ENCODE measurements at regions not wholly inside any gene's neighbourhood (a gene's known extent, or its start where the extent isn't known, plus 50 kb on each side); places are given as distances from the start of the nearest gene placed in this dataset.

GRCh38 chr3:98990657-98991056 is 89.2 kb upstream of the DCBLD2 start:
- no peak for TF ChIP-seq EZH2 (IDR thresholded peaks at IDR 0.05; ENCODE audit: insufficient read depth, low read length)
- TF ChIP-seq, protein P1, sequence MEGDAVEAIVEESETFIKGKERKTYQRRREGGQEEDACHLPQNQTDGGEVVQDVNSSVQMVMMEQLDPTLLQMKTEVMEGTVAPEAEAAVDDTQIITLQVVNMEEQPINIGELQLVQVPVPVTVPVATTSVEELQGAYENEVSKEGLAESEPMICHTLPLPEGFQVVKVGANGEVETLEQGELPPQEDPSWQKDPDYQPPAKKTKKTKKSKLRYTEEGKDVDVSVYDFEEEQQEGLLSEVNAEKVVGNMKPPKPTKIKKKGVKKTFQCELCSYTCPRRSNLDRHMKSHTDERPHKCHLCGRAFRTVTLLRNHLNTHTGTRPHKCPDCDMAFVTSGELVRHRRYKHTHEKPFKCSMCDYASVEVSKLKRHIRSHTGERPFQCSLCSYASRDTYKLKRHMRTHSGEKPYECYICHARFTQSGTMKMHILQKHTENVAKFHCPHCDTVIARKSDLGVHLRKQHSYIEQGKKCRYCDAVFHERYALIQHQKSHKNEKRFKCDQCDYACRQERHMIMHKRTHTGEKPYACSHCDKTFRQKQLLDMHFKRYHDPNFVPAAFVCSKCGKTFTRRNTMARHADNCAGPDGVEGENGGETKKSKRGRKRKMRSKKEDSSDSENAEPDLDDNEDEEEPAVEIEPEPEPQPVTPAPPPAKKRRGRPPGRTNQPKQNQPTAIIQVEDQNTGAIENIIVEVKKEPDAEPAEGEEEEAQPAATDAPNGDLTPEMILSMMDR (IDR thresholded peaks at IDR 0.05; ENCODE audit: insufficient read depth, low read depth, low read length) = no peak
- H3K4me3 ChIP-seq (ENCODE audit: insufficient read depth, low read depth, low read length) = no peak overlapping the region
- peaks cover 10% of the 10 kb centered on the region for H3K4me1 ChIP-seq (ENCODE audit: insufficient read depth, low read length)
- H3K9ac ChIP-seq (ENCODE audit: low read length) = no peak overlapping the region
- H3K27me3 ChIP-seq (ENCODE audit: insufficient read depth, low read length) = no peaks in the 10 kb centered on the region
- no peaks in the 10 kb centered on the region for H3K36me3 ChIP-seq (ENCODE audit: insufficient read depth, low read length)
- no peak overlapping the region for H3K27ac Mint-ChIP-seq (ENCODE audit: unreplicated experiment)
- H3K4me2 ChIP-seq (ENCODE audit: low read length) = no peak overlapping the region
- H3K4me1 Mint-ChIP-seq (ENCODE audit: low read depth, unreplicated experiment) = peaks cover 10% of the 10 kb centered on the region
- no peaks in the 10 kb centered on the region for H3K36me3 Mint-ChIP-seq (ENCODE audit: low read depth, unreplicated experiment)
- peaks cover 39% of the 10 kb centered on the region for H3K79me2 ChIP-seq (ENCODE audit: insufficient read depth, low read length)
- H3K27me3 Mint-ChIP-seq (ENCODE audit: low read depth, unreplicated experiment) = no peaks in the 10 kb centered on the region
- H4K20me1 ChIP-seq (ENCODE audit: insufficient read depth, low read length) = no peaks in the 10 kb centered on the region
- H3K9me3 ChIP-seq (ENCODE audit: insufficient read depth, low read depth, low read length) = no peaks in the 10 kb centered on the region
- DNase-seq (ENCODE audit: low read depth) (no peak), FAIRE-seq (no peak)
- no peak overlapping the region for H3K4me3 Mint-ChIP-seq (ENCODE audit: unreplicated experiment)
- no peak overlapping the region for H2AFZ ChIP-seq (ENCODE audit: low read depth, low read length)
- H3K27ac ChIP-seq (ENCODE audit: low read depth, low read length) = no peak overlapping the region
- H3K9me3 Mint-ChIP-seq (ENCODE audit: unreplicated experiment) = no peaks in the 10 kb centered on the region

- Histone ChIP-seq H3K4me1 (ENCODE audit: insufficient read depth, low read length) (peaks cover 42% of the 10 kb centered on the region), H3K4me3 (ENCODE audit: insufficient read depth, low read depth, low read length) (no peak overlapping the region), H3K27ac (ENCODE audit: low read depth, low read length) (peak overlapping the region; percentile 84), H3K9me3 (ENCODE audit: insufficient read depth, low read depth, low read length) (no peaks in the 10 kb centered on the region), H2AFZ (ENCODE audit: low read depth, low read length) (no peak overlapping the region), H3K4me2 (ENCODE audit: low read length) (peak overlapping the region; percentile 80), H3K9ac (ENCODE audit: low read length) (peak overlapping the region; percentile 73), H4K20me1 (ENCODE audit: insufficient read depth, low read length) (no peaks in the 10 kb centered on the region), H3K36me3 (ENCODE audit: insufficient read depth, low read length) (no peaks in the 10 kb centered on the region), H3K27me3 (ENCODE audit: insufficient read depth, low read length) (no peaks in the 10 kb centered on the region), H3K79me2 (ENCODE audit: insufficient read depth, low read length) (peaks cover 53% of the 10 kb centered on the region)
- Mint-ChIP-seq H3K27me3 (ENCODE audit: low read depth, unreplicated experiment) (no peaks in the 10 kb centered on the region), H3K4me3 (ENCODE audit: unreplicated experiment) (peak overlapping the region; percentile 73), H3K27ac (ENCODE audit: unreplicated experiment) (peak overlapping the region; percentile 91), H3K36me3 (ENCODE audit: low read depth, unreplicated experiment) (no peaks in the 10 kb centered on the region), H3K4me1 (ENCODE audit: low read depth, unreplicated experiment) (peaks cover 32% of the 10 kb centered on the region), H3K9me3 (ENCODE audit: unreplicated experiment) (no peaks in the 10 kb centered on the region)
- FAIRE-seq = peak; percentile 95
- DNase-seq (ENCODE audit: low read depth) = peak; percentile 90
- TF ChIP-seq, protein P1 (IDR thresholded peaks at IDR 0.05; ENCODE audit: insufficient read depth, low read depth, low read length) = no peak
- TF ChIP-seq EZH2 (IDR thresholded peaks at IDR 0.05; ENCODE audit: insufficient read depth, low read length) = no peak
Observed at GRCh38 chr3:98986073-98986472, 84.6 kb upstream of the DCBLD2 start.

DNA sequence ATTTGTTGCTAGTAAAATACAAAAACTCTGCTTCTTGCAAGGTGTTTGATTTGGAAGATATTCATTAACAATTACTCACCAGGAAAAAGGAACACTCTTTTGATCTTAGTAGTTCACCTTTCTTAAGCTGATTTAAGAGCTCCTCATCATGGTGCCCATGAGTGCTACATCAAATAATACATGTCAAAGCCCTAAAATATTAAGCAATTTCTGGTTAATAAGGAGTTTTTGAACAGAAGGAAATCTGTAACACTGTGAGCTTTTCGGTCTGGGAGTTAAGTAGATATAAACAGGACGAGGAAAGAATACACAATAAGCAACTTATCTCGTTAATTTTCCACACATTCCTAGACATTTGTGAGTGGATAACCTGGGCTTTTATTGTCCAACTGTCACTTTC is 83.9 kb upstream of the DCBLD2 start:
- DNase-seq (ENCODE audit: low read depth) (no peak), FAIRE-seq (no peak)
- Histone ChIP-seq H2AFZ (ENCODE audit: low read depth, low read length) (no peak overlapping the region), H3K79me2 (ENCODE audit: insufficient read depth, low read length) (peaks cover 52% of the 10 kb centered on the region), H3K27ac (ENCODE audit: low read depth, low read length) (peak overlapping the region; percentile 84), H3K9me3 (ENCODE audit: insufficient read depth, low read depth, low read length) (no peaks in the 10 kb centered on the region), H3K9ac (ENCODE audit: low read length) (peak overlapping the region; percentile 73), H3K4me1 (ENCODE audit: insufficient read depth, low read length) (peaks cover 42% of the 10 kb centered on the region), H3K4me2 (ENCODE audit: low read length) (peak overlapping the region; percentile 80), H3K27me3 (ENCODE audit: insufficient read depth, low read length) (no peaks in the 10 kb centered on the region), H3K36me3 (ENCODE audit: insufficient read depth, low read length) (no peaks in the 10 kb centered on the region), H4K20me1 (ENCODE audit: insufficient read depth, low read length) (no peaks in the 10 kb centered on the region), H3K4me3 (ENCODE audit: insufficient read depth, low read depth, low read length) (peak overlapping the region; percentile 1)
- H3K36me3 Mint-ChIP-seq (ENCODE audit: low read depth, unreplicated experiment) = no peaks in the 10 kb centered on the region
- no peaks in the 10 kb centered on the region for H3K9me3 Mint-ChIP-seq (ENCODE audit: unreplicated experiment)
- peaks cover 35% of the 10 kb centered on the region for H3K4me1 Mint-ChIP-seq (ENCODE audit: low read depth, unreplicated experiment)
- H3K27me3 Mint-ChIP-seq (ENCODE audit: low read depth, unreplicated experiment) = no peaks in the 10 kb centered on the region
- peak overlapping the region; percentile 73 for H3K4me3 Mint-ChIP-seq (ENCODE audit: unreplicated experiment)
- peak overlapping the region; percentile 89 for H3K27ac Mint-ChIP-seq (ENCODE audit: unreplicated experiment)
- TF ChIP-seq EZH2 (IDR thresholded peaks at IDR 0.05; ENCODE audit: insufficient read depth, low read length) = no peak
- TF ChIP-seq, protein P1 (IDR thresholded peaks at IDR 0.05; ENCODE audit: insufficient read depth, low read depth, low read length) = no peak
